Panc1 (cell line): ENCODE measurements at regions not wholly inside any gene's neighbourhood (a gene's known extent, or its start where the extent isn't known, plus 50 kb on each side); places are given as distances from the start of the nearest gene placed in this dataset.

Source experiments
- ATAC-seq: fragments of 200-7000 bp; cut with Tn5 transposase; 2 replicates; pipeline ENCODE4 v1.9.1; 2020; ENCODE audit warnings: mild to moderate bottlenecking, moderate library complexity
- BruUV-seq: library from RNA; stranded (reverse); fragments of 400-500 nt; replicated peaks from 2 replicates; lab custom pipeline; 2021; lab: Mats Ljungman, UMichigan
- CTCF ChIA-PET: fragments of 300-600 bp; sonication (Branson Sonifier 250); formaldehyde crosslinking; loops from one replicate; lab custom pipeline; 2022; ENCODE audit warnings: antibody characterized with exemption; lab: Charles Lee
- POLR2A ChIA-PET: fragments of 300-600 bp; sonication (Branson Sonifier 250); formaldehyde crosslinking; loops from one replicate; lab custom pipeline; 2022; ENCODE audit warnings: antibody characterized with exemption; lab: Charles Lee
- DNase-seq: peaks from one replicate; pipeline ENCODE4 v3.0.0-alpha.2; 2010; ENCODE audit warnings: low read depth, low spot score
- H3K27ac ChIP-seq: 2 replicates; pipeline ENCODE4 v1.5.1; 2011; ENCODE audit warnings: mild to moderate bottlenecking, low read length, inconsistent platforms
- H3K27me3 ChIP-seq: fragments of 200-500 bp; sonication (Bioruptor generic); 2 replicates; pipeline ENCODE4 v1.6.0; 2014; ENCODE audit warnings: low read length, inconsistent platforms; ENCODE audit not compliant: control insufficient read depth, insufficient read depth
- H3K36me3 ChIP-seq: fragments of 200-500 bp; sonication (Bioruptor generic); 2 replicates; pipeline ENCODE4 v1.5.1; 2014; ENCODE audit warnings: inconsistent platforms, mild to moderate bottlenecking, low read length, moderate library complexity; ENCODE audit not compliant: control insufficient read depth, insufficient read depth
- H3K4me1 ChIP-seq: 2 replicates; pipeline ENCODE4 v1.5.1; 2011; ENCODE audit warnings: inconsistent platforms, mild to moderate bottlenecking, low read length, moderate library complexity; ENCODE audit not compliant: control insufficient read depth, insufficient read depth
- H3K4me3 ChIP-seq, 2 experiments: 2 replicates each; pipeline ENCODE4 v1.5.1; 2011 to 2012; ENCODE audit warnings: low read depth in 2 of 2, low read length in 2 of 2, mild to moderate bottlenecking in 2 of 2, inconsistent platforms in 1 of 2, moderate library complexity in 1 of 2
- H3K9me3 ChIP-seq: fragments of 200-500 bp; sonication (Bioruptor generic); 2 replicates; pipeline ENCODE4 v1.5.1; 2014; ENCODE audit warnings: low read depth, mild to moderate bottlenecking, inconsistent platforms, low read length, moderate library complexity; ENCODE audit not compliant: control insufficient read depth, insufficient read depth
- POLR2AphosphoS5 ChIP-seq: IDR thresholded peaks from 2 replicates; pipeline ENCODE4 v1.6.1; 2012; ENCODE audit warnings: mild to moderate bottlenecking, low read depth, low read length, moderate library complexity
- SIN3A ChIP-seq: IDR thresholded peaks from 2 replicates; pipeline ENCODE4 v1.6.1; 2012; ENCODE audit warnings: low read depth, mild to moderate bottlenecking, low read length, moderate library complexity, borderline replicate concordance; ENCODE audit not compliant: insufficient read depth
- TCF7L2 ChIP-seq: IDR thresholded peaks from 2 replicates; pipeline ENCODE4 v1.6.1; 2011; ENCODE audit warnings: mild to moderate bottlenecking, low read depth, low read length, inconsistent platforms
- in situ Hi-C: cut with HindIII; loops from 2 replicates; pipeline ENCODE4 v1.10.0; 2016; ENCODE audit warnings: low sequenced_read_pairs, low pct_unique_long_range_greater_than_20kb
- intact Hi-C: fragments of 100-400 bp; cut with micrococcal nuclease; formaldehyde crosslinking; loops from one replicate; pipeline ENCODE4 v1.10.0; 2022; ENCODE audit not compliant: unreplicated experiment
- TF ChIP-seq, protein P1 (sequence below): fragments of 450-650 bp; IDR thresholded peaks from 2 replicates; pipeline ENCODE4 v1.5.1; 2017; ENCODE audit warnings: mild to moderate bottlenecking
- TF ChIP-seq, protein P2 (sequence below), 2 experiments: IDR thresholded peaks; 2 replicates each; pipeline ENCODE4 v1.6.1; 2011 to 2012; ENCODE audit warnings: low read depth in 2 of 2, control low read depth in 1 of 2, low read length in 1 of 2, mild to moderate bottlenecking in 1 of 2, moderate library complexity in 1 of 2; ENCODE audit not compliant: insufficient read depth in 1 of 2

- TF ChIP-seq SIN3A (no peak), TCF7L2 (no peak)
- TF ChIP-seq, protein P1, sequence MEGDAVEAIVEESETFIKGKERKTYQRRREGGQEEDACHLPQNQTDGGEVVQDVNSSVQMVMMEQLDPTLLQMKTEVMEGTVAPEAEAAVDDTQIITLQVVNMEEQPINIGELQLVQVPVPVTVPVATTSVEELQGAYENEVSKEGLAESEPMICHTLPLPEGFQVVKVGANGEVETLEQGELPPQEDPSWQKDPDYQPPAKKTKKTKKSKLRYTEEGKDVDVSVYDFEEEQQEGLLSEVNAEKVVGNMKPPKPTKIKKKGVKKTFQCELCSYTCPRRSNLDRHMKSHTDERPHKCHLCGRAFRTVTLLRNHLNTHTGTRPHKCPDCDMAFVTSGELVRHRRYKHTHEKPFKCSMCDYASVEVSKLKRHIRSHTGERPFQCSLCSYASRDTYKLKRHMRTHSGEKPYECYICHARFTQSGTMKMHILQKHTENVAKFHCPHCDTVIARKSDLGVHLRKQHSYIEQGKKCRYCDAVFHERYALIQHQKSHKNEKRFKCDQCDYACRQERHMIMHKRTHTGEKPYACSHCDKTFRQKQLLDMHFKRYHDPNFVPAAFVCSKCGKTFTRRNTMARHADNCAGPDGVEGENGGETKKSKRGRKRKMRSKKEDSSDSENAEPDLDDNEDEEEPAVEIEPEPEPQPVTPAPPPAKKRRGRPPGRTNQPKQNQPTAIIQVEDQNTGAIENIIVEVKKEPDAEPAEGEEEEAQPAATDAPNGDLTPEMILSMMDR: no peak
- POLR2A ChIA-PET: no interaction called here
- Histone ChIP-seq H3K27me3 (no peaks in the 10 kb centered on the region), H3K4me3 (no peak overlapping the region), H3K9me3 (no peaks in the 10 kb centered on the region), H3K27ac (no peak overlapping the region), H3K4me1 (no peaks in the 10 kb centered on the region), H3K36me3 (no peaks in the 10 kb centered on the region)
- CTCF ChIA-PET: no interaction called here
- DNase-seq (no peak), ATAC-seq (no peak)
- BruUV-seq: no TSS peak
- in situ Hi-C loops (no loop called here), intact Hi-C loops (no loop called here)
Observed at GRCh38 chr7:113452245-113452644, 333.9 kb upstream of the SMIM30 start.

DNA sequence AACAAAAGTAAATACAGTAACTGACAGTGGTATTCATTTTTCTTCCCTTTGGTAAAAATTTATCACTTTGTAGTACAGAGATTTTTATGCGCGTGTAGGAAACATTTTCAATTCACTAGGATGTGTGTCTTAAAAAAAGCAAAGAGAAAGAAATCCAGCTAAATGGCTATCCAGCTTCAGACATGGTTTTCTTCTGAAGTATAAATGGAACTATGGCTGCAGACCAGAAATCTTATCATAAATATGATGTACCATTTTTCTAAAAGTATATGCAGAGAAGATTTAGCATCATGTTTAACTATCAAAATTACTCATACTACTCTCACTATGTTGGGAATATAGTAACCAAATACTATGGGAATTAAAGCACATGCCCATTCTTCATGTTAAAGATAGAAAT is 328.4 kb upstream of the SMIM30 start:
- DNase-seq: no peak
- intact Hi-C loops: no loop called here
- no peaks in the 10 kb centered on the region for H3K36me3 ChIP-seq
- no peak overlapping the region for H3K4me3 ChIP-seq
- BruUV-seq: no TSS peak
- in situ Hi-C loops: no loop called here
- no peaks in the 10 kb centered on the region for H3K27me3 ChIP-seq
- H3K4me1 ChIP-seq: no peaks in the 10 kb centered on the region
- ChIA-PET POLR2A (no interaction called here), CTCF (no interaction called here)
- TF ChIP-seq SIN3A (no peak), POLR2AphosphoS5 (no peak)
- TF ChIP-seq, protein P2, sequence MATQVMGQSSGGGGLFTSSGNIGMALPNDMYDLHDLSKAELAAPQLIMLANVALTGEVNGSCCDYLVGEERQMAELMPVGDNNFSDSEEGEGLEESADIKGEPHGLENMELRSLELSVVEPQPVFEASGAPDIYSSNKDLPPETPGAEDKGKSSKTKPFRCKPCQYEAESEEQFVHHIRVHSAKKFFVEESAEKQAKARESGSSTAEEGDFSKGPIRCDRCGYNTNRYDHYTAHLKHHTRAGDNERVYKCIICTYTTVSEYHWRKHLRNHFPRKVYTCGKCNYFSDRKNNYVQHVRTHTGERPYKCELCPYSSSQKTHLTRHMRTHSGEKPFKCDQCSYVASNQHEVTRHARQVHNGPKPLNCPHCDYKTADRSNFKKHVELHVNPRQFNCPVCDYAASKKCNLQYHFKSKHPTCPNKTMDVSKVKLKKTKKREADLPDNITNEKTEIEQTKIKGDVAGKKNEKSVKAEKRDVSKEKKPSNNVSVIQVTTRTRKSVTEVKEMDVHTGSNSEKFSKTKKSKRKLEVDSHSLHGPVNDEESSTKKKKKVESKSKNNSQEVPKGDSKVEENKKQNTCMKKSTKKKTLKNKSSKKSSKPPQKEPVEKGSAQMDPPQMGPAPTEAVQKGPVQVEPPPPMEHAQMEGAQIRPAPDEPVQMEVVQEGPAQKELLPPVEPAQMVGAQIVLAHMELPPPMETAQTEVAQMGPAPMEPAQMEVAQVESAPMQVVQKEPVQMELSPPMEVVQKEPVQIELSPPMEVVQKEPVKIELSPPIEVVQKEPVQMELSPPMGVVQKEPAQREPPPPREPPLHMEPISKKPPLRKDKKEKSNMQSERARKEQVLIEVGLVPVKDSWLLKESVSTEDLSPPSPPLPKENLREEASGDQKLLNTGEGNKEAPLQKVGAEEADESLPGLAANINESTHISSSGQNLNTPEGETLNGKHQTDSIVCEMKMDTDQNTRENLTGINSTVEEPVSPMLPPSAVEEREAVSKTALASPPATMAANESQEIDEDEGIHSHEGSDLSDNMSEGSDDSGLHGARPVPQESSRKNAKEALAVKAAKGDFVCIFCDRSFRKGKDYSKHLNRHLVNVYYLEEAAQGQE (IDR thresholded peaks at IDR 0.05; ENCODE audit: insufficient read depth in 1 of 2, low read depth in 2 of 2, low read length in 1 of 2): no peak
- no peaks in the 10 kb centered on the region for H3K9me3 ChIP-seq
- no peak overlapping the region for H3K27ac ChIP-seq
- no peak for ATAC-seq

GRCh38 chr7:113446391-113446790 is 328.0 kb upstream of the SMIM30 start:
- TF ChIP-seq SIN3A (no peak), POLR2AphosphoS5 (no peak), TCF7L2 (no peak)
- TF ChIP-seq, protein P1: no peak
- TF ChIP-seq, protein P2 (IDR thresholded peaks at IDR 0.05; ENCODE audit: insufficient read depth in 1 of 2, low read depth in 2 of 2, low read length in 1 of 2): no peak
- BruUV-seq: no TSS peak
- ChIA-PET CTCF (no interaction called here), POLR2A (no interaction called here)
- H3K4me1 ChIP-seq: no peaks in the 10 kb centered on the region
- H3K27me3 ChIP-seq: no peaks in the 10 kb centered on the region
- in situ Hi-C loops: no loop called here
- H3K9me3 ChIP-seq: no peaks in the 10 kb centered on the region
- no peaks in the 10 kb centered on the region for H3K36me3 ChIP-seq
- ATAC-seq (no peak), DNase-seq (no peak)
- H3K4me3 ChIP-seq: no peak overlapping the region
- intact Hi-C loops: no loop called here
- no peak overlapping the region for H3K27ac ChIP-seq
